ENCODE measurements at regions not wholly inside any gene's neighbourhood (a gene's known extent, or its start where the extent isn't known, plus 50 kb on each side); places are given as distances from the start of the nearest gene placed in this dataset.
"Not testable (repeated sequence)": the region's sequence is repeated elsewhere in the genome, so short reads cannot be mapped to it uniquely, and the experiment has no call there.

- H3K4me3 Mint-ChIP-seq: no peak overlapping the region
- Histone ChIP-seq H3K27ac (ENCODE audit: low read depth, low read length) (no peak overlapping the region), H3K9ac (ENCODE audit: extremely low read depth, low read length, poor library complexity, severe bottlenecking) (no peak overlapping the region), H3K4me3 (ENCODE audit: low read length) (no peak overlapping the region), H3K36me3 (ENCODE audit: control insufficient read depth, insufficient read depth, low read length) (no peaks in the 10 kb centered on the region), H3K27me3 (ENCODE audit: control insufficient read depth, insufficient read depth, low read length, poor library complexity, severe bottlenecking) (no peaks in the 10 kb centered on the region), H3K9me3 (ENCODE audit: control insufficient read depth, low read length) (no peaks in the 10 kb centered on the region), H3K4me1 (ENCODE audit: control insufficient read depth, insufficient read depth, low read length) (no peaks in the 10 kb centered on the region)
- peaks cover 2% of the 10 kb centered on the region for H3K4me1 Mint-ChIP-seq
- H3K27me3 Mint-ChIP-seq (ENCODE audit: insufficient read depth): no peaks in the 10 kb centered on the region
- DNase-seq: no peak
- 93 to 98% methylated on average over 5 to 6 of the region's 6 CpGs for WGBS, 2 experiments (ENCODE audit: insufficient coverage in 1 of 2, insufficient read length in 1 of 2)
- peaks cover 12% of the 10 kb centered on the region for H3K9me3 Mint-ChIP-seq
- no peak overlapping the region for H3K27ac Mint-ChIP-seq
- H3K36me3 Mint-ChIP-seq (ENCODE audit: low read depth): no peaks in the 10 kb centered on the region
- no peak for TF ChIP-seq CTCF (conservative IDR thresholded peaks at IDR 0.05)
Measured at GRCh38 chr5:4613440-4613839, 526.7 kb upstream of the ADAMTS16 start.

GRCh38 chr5:4614088-4614487, 526.0 kb upstream of the ADAMTS16 start:
- no peaks in the 10 kb centered on the region for H3K27me3 Mint-ChIP-seq (ENCODE audit: insufficient read depth)

GRCh38 chr5:4615369-4615768, 524.8 kb upstream of the ADAMTS16 start:
- H3K9ac ChIP-seq (ENCODE audit: extremely low read depth, low read length, poor library complexity, severe bottlenecking); H3K27ac ChIP-seq (ENCODE audit: low read depth, low read length); H3K4me1 Mint-ChIP-seq; DNase-seq; H3K9me3 ChIP-seq (ENCODE audit: control insufficient read depth, low read length); H3K36me3 ChIP-seq (ENCODE audit: control insufficient read depth, insufficient read depth, low read length); H3K27me3 Mint-ChIP-seq (ENCODE audit: insufficient read depth); H3K27me3 ChIP-seq (ENCODE audit: control insufficient read depth, insufficient read depth, low read length, poor library complexity, severe bottlenecking); H3K36me3 Mint-ChIP-seq (ENCODE audit: low read depth); H3K9me3 Mint-ChIP-seq; H3K4me1 ChIP-seq (ENCODE audit: control insufficient read depth, insufficient read depth, low read length): not testable (repeated sequence)
- 91 to 96% methylated on average over 5 to 16 of the region's 26 CpGs for WGBS, 2 experiments (ENCODE audit: insufficient coverage in 1 of 2, insufficient read length in 1 of 2)
- peak overlapping the region; percentile 74 for H3K27ac Mint-ChIP-seq
- H3K4me3 Mint-ChIP-seq: peak overlapping the region; percentile 33
- peak overlapping the region; percentile 57 for H3K4me3 ChIP-seq (ENCODE audit: low read length)

More at GRCh38 chr5:4614088-4614487, 526.0 kb upstream of the ADAMTS16 start:
- H3K36me3 ChIP-seq (ENCODE audit: control insufficient read depth, insufficient read depth, low read length): no peaks in the 10 kb centered on the region
- no peaks in the 10 kb centered on the region for H3K27me3 ChIP-seq (ENCODE audit: control insufficient read depth, insufficient read depth, low read length, poor library complexity, severe bottlenecking)
- Mint-ChIP-seq H3K9me3 (peaks cover 10% of the 10 kb centered on the region), H3K27ac (no peak overlapping the region), H3K4me1 (peaks cover 2% of the 10 kb centered on the region), H3K36me3 (ENCODE audit: low read depth) (no peaks in the 10 kb centered on the region), H3K4me3 (no peak overlapping the region)
- no peak overlapping the region for H3K27ac ChIP-seq (ENCODE audit: low read depth, low read length)
- no peak for TF ChIP-seq CTCF (conservative IDR thresholded peaks at IDR 0.05)
- H3K4me3 ChIP-seq (ENCODE audit: low read length): no peak overlapping the region
- DNase-seq: no peak
- H3K9ac ChIP-seq (ENCODE audit: extremely low read depth, low read length, poor library complexity, severe bottlenecking): no peak overlapping the region
- H3K9me3 ChIP-seq (ENCODE audit: control insufficient read depth, low read length): no peaks in the 10 kb centered on the region
- 74 to 96% methylated on average over 4 to 6 of the region's 6 CpGs for WGBS, 2 experiments (ENCODE audit: insufficient coverage in 1 of 2, insufficient read length in 1 of 2)
- no peaks in the 10 kb centered on the region for H3K4me1 ChIP-seq (ENCODE audit: control insufficient read depth, insufficient read depth, low read length)

GRCh38 chr5:4625206-4625896, 514.8 kb upstream of the ADAMTS16 start:
- Histone ChIP-seq H3K36me3 (ENCODE audit: control insufficient read depth, insufficient read depth, low read length) (no peaks in the 10 kb centered on the region), H3K27me3 (ENCODE audit: control insufficient read depth, insufficient read depth, low read length, poor library complexity, severe bottlenecking) (no peaks in the 10 kb centered on the region), H3K4me1 (ENCODE audit: control insufficient read depth, insufficient read depth, low read length) (no peaks in the 10 kb centered on the region), H3K9ac (ENCODE audit: extremely low read depth, low read length, poor library complexity, severe bottlenecking) (no peak overlapping the region), H3K4me3 (ENCODE audit: low read length) (no peak overlapping the region), H3K9me3 (ENCODE audit: control insufficient read depth, low read length) (no peaks in the 10 kb centered on the region), H3K27ac (ENCODE audit: low read depth, low read length) (no peak overlapping the region)
- peaks cover 7% of the 10 kb centered on the region for H3K9me3 Mint-ChIP-seq
- peaks cover 2% of the 10 kb centered on the region for H3K4me1 Mint-ChIP-seq
- H3K4me3 Mint-ChIP-seq: no peak overlapping the region
- no peak overlapping the region for H3K27ac Mint-ChIP-seq
- H3K36me3 Mint-ChIP-seq (ENCODE audit: low read depth): no peaks in the 10 kb centered on the region
- TF ChIP-seq CTCF (conservative IDR thresholded peaks at IDR 0.05): peak; percentile 38
- no peaks in the 10 kb centered on the region for H3K27me3 Mint-ChIP-seq (ENCODE audit: insufficient read depth)
- WGBS, 2 experiments (ENCODE audit: insufficient coverage in 1 of 2, insufficient read length in 1 of 2): 89 to 100% methylated on average over 1 to 5 of the region's 5 CpGs
- no peak for DNase-seq

Measured in endodermal cell (in vitro differentiated cells).